ENCODE measurements at regions not wholly inside any gene's neighbourhood (a gene's known extent, or its start where the extent isn't known, plus 50 kb on each side); places are given as distances from the start of the nearest gene placed in this dataset.
"Not testable (repeated sequence)": the region's sequence is repeated elsewhere in the genome, so short reads cannot be mapped to it uniquely, and the experiment has no call there.

GRCh38 chr10:121690152-121690848 lies 92.1 kb upstream of the FGFR2 start:
- DNase-seq = no peak

DNA sequence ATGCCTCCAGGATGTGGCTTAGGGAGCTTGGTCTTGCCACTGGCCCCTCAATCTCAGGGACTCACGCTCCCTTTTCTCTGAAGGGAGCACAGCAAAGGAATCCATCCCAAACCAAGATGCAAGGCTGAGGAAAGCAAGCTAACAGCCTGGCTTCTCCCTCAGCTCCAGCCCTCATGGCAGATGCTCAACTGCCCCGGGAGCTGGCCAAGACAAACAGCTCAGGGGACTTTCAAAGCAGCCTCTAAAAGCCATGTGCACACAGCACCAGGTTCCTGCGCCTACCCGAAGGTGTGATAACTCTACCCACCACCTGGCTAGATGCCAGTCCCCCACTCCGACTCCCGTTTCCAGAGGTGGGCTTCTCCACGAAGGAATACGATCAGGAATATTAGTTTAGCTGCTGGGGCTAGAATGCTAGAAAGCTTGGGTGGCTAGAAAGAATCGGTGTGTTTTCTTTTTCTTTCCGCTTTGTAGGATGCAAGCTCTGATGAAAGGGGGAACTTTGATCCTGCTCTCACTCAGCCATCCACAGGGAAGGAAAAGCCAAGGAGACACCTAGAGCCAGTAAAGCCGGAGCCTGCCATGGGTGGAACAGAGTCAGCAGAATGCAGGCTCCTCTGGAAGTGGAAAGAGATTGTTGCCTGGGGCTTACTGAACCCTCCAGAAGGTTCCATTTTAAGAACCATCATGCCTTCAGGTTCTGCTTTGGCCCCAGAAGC lies 89.0 kb upstream of the FGFR2 start:
- DNase-seq = no peak

- no peak for DNase-seq
These were observed 86.0 kb upstream of the FGFR2 start for GRCh38 chr10:121684276-121684675.

DNA sequence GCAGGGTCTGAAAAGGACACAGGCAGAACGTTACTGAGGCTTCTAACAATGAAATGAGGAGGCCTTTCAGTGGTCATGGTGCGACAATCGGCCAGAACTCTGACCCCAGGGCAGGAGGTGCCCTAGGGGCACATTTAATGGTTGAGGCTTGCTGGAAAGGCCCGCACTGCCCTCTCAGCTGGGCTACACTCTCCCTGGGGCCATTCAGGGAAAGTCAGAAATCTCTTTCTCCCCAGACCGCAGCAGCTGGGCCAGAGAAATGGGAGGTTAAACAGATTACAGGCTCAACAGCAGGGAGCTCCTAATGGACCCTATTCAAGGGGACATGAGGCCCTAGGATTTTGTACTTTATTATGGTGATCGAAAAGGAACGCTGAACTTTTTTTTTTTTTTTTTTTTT lies 85.6 kb upstream of the FGFR2 start:
- no peak for DNase-seq

GRCh38 chr10:121683366-121683765 lies 85.1 kb upstream of the FGFR2 start:
- DNase-seq = no peak

- DNase-seq = no peak
These were observed 83.9 kb upstream of the FGFR2 start for GRCh38 chr10:121681997-121682687.

DNA sequence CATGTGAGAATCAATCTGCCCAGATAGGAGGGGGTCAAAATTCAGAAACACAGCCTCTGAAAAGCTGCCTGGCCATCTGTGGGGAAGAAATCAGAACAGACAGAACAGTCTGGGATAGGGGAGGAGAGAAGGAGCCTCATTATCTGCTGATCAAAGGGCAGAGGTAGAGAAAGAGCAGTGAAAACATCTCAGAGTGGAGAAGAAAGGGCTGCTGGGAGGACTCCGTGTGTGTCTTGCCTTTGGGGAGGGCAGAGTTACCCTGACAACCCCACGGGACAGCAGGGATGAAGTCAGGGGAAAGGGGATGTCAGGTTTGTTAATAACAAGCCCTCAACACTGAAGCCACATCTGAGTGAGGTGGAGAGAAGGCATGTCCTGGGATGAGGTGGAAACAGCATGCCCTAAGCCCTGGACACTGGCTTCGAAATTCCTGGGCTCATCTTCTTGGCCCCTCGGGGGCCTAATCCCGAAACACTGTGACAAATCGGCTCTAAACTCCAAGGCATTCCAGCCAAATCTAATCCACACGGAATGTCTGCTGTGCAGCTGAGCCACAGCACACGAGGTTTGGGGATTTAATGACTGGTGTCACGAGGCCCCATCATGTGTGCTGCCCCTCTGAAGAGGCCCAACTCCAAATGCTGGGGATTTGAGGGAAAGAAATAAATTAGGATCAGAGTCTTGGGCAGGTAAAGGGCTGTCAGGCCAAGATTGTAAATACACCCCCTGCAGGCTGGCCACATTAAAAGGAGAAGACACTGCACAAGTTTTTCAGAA lies 82.8 kb upstream of the FGFR2 start:
- no peak for DNase-seq

DNA sequence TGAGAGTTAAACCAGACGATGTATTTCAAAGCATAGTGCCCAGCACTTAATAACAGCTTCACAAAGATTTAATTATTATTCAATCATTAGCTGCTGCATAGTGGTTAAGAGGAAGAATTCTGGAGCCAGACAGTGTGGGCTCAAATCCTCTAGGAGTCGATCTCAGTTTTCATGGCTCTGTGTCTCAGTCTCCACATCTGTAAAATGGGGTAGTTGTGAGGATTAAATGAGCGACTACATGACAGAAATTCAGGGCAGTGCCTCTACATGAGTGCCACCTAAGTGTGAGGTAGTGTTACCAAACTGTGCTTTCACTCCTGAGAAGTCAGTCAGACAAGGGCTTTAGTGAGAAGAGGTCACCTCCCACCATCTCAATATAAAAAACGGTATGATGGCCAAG lies 81.7 kb upstream of the FGFR2 start:
- no peak for DNase-seq

- no peak for DNase-seq
These were observed 80.5 kb upstream of the FGFR2 start for GRCh38 chr10:121678631-121679174.

DNA sequence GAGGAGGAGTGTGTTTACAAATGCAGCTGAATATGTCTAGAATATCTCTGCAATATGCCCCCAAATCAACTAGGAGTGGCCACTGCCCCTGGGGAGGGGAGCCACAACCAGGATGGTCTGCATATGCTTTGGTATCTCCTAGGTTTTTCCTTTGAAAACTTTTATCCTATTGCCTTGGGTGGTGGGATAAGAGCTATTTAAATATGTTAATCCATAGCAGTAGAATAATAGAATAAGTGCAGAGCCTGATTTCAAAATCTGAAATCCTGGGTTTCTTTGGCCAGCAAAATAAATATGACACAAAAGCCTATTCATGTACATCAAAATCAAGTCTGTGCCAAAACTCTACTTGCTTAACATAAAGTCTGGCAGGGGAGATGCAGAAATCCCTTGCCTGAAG lies 79.6 kb upstream of the FGFR2 start:
- no peak for DNase-seq

DNA sequence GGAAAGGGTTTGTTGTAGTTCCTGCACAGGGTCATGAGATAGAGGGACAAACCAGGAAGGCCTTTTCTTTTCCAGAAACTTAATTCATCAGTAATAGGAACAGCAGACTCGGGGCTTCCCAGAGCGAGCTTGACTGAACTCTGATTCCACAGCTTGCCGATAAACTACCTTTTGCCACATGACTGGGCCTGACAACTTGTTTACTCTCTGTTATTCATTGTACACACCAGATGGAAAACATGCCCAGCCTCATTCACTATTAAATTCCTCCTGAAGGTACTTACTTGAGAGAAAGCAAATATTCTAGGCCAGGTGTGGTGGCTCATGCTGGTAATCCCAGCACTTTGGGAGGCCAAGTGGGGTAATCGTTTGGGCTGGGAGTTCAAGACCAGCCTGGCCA lies 77.1 kb upstream of the FGFR2 start:
- DNase-seq = no peak

DNA sequence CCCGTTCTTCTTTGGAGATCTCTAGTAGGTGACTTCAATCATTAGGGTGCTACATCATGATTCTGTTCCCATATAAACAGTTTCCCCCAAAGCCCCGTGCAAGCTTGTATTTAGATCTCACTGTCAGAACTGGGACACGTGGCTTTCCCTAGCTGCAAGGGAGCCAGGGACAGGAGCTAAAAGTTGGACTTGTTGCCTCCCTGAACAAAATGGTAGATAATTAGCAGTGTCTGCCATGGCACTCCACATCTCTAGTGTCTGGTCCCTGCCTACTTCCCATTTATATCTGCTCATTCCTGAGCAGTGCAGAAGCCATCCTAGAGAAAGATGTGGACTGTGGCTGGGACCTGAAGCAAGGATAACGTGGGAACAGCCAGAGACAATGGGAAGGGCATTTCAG lies 76.6 kb upstream of the FGFR2 start:
- no peak for DNase-seq

DNA sequence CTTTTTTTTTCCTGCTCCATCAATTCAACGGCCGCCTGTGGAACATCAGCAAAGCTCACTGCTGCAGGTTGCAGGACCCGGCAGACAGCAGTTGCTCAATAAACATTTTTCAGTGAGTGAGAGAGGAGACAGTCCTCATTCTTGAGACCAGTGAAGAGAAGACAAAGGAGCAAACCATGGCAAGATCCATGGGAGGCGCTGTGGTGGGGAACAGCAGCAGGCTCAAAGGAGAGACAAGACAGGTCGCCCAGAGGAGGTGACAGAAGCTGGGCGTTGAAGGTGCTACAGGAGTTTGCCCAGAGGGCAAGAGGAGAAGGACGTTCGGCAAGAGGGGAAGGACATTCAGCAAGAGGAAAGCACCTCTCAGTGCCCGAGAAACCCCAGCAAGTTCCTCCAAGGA lies 74.5 kb upstream of the FGFR2 start:
- DNase-seq = no peak

DNA sequence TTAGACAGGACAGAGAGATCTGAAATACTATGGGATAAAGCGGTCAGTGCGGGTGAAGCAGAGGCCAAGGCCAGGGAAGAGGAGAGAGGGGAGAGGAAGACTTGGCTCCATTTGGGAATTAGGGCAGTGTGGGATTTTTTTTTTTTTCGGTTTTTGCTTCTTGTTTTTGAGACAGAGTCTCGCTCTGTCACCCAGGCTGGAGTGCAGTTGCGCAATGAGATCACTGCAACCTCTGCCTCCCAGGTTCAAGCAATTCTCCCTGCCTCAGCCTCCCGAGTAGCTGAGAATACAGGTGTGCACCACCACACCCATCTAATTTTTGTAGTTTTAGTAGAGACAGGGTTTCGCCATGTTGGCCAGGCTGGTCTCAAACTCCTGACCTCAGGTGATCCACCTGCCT lies 71.6 kb upstream of the FGFR2 start:
- DNase-seq = not testable (repeated sequence)

DNA sequence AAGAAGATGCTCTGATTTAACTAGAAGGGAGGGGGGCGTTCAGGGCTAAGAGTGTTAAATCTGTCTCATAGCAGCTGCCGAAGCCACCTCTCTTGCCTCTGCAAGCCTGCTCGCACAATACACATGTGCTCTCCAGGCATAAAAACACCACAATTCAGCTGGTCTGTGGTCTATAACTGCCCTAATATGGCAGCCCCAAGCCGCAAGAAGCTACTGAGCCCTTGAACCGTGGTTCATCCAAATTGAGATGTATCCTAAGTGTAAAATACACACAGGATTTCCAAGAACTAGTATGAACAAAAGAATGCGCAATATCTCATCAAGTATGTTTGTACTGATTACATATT lies 70.8 kb upstream of the FGFR2 start:
- DNase-seq = no peak

GRCh38 chr10:121668314-121669027 lies 70.2 kb upstream of the FGFR2 start:
- DNase-seq = peak; percentile 5

- no peak for DNase-seq
These were observed 69.7 kb upstream of the FGFR2 start for GRCh38 chr10:121667948-121668313.

DNA sequence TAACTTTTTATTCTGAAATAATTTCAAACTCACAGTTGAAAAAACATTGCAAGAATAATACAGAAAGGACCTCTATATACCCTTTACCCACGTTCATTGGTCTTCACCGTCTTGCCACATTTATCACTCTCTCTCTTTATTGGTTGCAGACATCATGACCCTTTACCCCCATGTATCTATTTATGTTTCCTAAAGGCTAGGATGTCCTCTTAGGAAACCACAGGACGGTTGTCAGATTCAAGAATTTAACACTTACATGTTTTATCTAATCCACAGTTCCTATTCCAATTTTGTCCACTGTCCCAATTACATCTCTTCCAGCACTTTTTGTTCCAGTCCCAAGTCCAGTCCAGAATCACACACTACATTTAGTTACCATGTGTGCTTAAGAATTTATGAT lies 67.6 kb upstream of the FGFR2 start:
- DNase-seq = no peak

- DNase-seq = no peak
These were observed 66.4 kb upstream of the FGFR2 start for GRCh38 chr10:121664671-121665070.

DNA sequence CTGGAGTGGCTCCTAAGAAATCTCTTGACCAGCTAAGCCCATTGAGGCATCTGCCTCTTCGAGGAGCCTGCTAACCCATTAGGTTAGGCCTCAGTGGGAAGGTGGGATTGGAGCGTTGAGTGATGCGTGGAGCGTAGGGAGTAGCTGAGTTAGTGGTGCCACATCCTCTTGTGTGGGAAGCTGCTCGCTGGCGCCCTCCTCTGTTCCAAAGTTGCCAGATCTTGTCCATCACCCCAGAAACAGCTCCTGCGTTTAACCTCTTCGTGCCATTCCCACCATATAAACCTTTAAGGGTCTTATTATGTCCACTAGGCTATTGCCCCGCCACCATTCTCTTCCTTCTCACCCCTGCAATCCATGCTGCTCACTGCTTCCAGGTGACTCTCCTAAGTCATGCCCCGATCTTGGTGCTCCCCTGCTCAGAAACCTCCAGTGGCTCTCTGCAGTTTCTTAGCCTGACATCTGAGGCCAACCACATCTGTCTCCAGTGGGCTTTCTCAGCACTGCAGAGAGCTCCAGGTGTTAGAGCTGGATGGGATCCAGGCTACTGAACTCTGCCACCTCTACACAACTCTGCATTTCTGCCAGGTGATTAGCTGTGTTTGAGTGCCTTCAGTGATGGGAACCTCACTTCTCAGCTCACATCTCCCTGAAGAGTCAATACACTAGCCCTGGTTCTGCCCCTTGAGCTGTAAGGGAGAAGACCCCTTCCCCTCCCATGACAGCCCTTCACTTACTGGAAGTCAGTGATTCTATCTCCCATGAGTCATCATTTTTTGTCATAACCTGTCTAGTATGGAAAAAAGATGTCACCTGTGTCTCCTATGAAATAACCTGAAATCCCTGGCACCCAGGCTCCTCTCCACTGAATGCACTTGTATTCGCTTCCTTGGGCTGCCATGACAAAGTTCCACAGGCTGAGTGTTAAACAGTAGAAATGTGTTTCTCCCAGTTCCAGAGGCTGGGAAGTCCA lies 65.0 kb upstream of the FGFR2 start:
- no peak for DNase-seq

- no peak for DNase-seq
These were observed 64.3 kb upstream of the FGFR2 start for GRCh38 chr10:121662531-121662930.

Measured in NCI-H2029 (cell line).